Activated T-helper 2 cell treated with anti-CD3 and anti-CD28 coated beads, Interferon-gamma antibody, Interleukin-2, Interleukin-4, amounts not matched to agents 10 μg/mL and 5 μg/mL and 100 μg/mL, durations not matched to agents 14 hours and 24 hours and 36 hours (primary cell): ENCODE measurements at regions not wholly inside any gene's neighbourhood (a gene's known extent, or its start where the extent isn't known, plus 50 kb on each side); places are given as distances from the start of the nearest gene placed in this dataset.

Source experiments
- DNase-seq: peaks from one replicate; pipeline ENCODE4 v3.0.0; 2021; ENCODE audit warnings: low spot score
- H3K27ac Mint-ChIP-seq: one replicate; pipeline ENCODE4 v1.8.0; 2021; ENCODE audit warnings: mixed read lengths
- H3K27me3 Mint-ChIP-seq: one replicate; pipeline ENCODE4 v1.8.0; 2021; ENCODE audit warnings: low read depth, mixed read lengths
- H3K36me3 Mint-ChIP-seq: one replicate; pipeline ENCODE4 v1.8.0; 2021; ENCODE audit warnings: low read depth, mixed read lengths
- H3K4me1 Mint-ChIP-seq: one replicate; pipeline ENCODE4 v1.8.0; 2021; ENCODE audit warnings: low read depth, mixed read lengths
- H3K4me3 Mint-ChIP-seq: one replicate; pipeline ENCODE4 v1.8.0; 2021; ENCODE audit warnings: low read depth, mild to moderate bottlenecking, moderate library complexity, mixed read lengths
- H3K9me3 Mint-ChIP-seq: one replicate; pipeline ENCODE4 v1.8.0; 2021; ENCODE audit warnings: mixed read lengths
- intact Hi-C: fragments of 100-400 bp; cut with micrococcal nuclease; formaldehyde crosslinking; loops from one replicate; pipeline ENCODE4 v1.15.1; 2023

GRCh38 chr4:127559981-127560380 lies 72.8 kb upstream of the INTU start:
- H3K4me1 Mint-ChIP-seq: no peaks in the 10 kb centered on the region
- no peaks in the 10 kb centered on the region for H3K36me3 Mint-ChIP-seq
- no peak for DNase-seq
- intact Hi-C loops: no loop called here
- no peak overlapping the region for H3K4me3 Mint-ChIP-seq
- H3K27ac Mint-ChIP-seq: no peak overlapping the region
- H3K9me3 Mint-ChIP-seq: no peaks in the 10 kb centered on the region
- H3K27me3 Mint-ChIP-seq: no peaks in the 10 kb centered on the region

- intact Hi-C loops: no loop called here
Observed at GRCh38 chr4:127560755-127561154, 72.0 kb upstream of the INTU start.

GRCh38 chr4:127574643-127575042 lies 58.1 kb upstream of the INTU start:
- intact Hi-C loops: no loop called here
- Mint-ChIP-seq H3K27me3 (no peaks in the 10 kb centered on the region), H3K27ac (no peak overlapping the region), H3K36me3 (no peaks in the 10 kb centered on the region), H3K9me3 (no peaks in the 10 kb centered on the region), H3K4me1 (no peaks in the 10 kb centered on the region), H3K4me3 (no peak overlapping the region)
- no peak for DNase-seq

More at GRCh38 chr4:127560755-127561154, 72.0 kb upstream of the INTU start:
- Mint-ChIP-seq H3K27ac (no peak overlapping the region), H3K4me1 (no peaks in the 10 kb centered on the region), H3K4me3 (no peak overlapping the region), H3K9me3 (no peaks in the 10 kb centered on the region), H3K36me3 (no peaks in the 10 kb centered on the region), H3K27me3 (no peaks in the 10 kb centered on the region)
- DNase-seq: no peak

GRCh38 chr4:127575888-127576287 lies 56.9 kb upstream of the INTU start:
- no peaks in the 10 kb centered on the region for H3K36me3 Mint-ChIP-seq
- intact Hi-C loops: no loop called here
- DNase-seq: no peak
- no peaks in the 10 kb centered on the region for H3K9me3 Mint-ChIP-seq
- H3K4me3 Mint-ChIP-seq: no peak overlapping the region
- no peaks in the 10 kb centered on the region for H3K4me1 Mint-ChIP-seq
- no peaks in the 10 kb centered on the region for H3K27me3 Mint-ChIP-seq
- H3K27ac Mint-ChIP-seq: no peak overlapping the region

GRCh38 chr4:127578491-127578890 lies 54.3 kb upstream of the INTU start:
- H3K27me3 Mint-ChIP-seq: no peaks in the 10 kb centered on the region
- H3K9me3 Mint-ChIP-seq: no peaks in the 10 kb centered on the region
- no peak overlapping the region for H3K4me3 Mint-ChIP-seq
- no peak overlapping the region for H3K27ac Mint-ChIP-seq
- no peaks in the 10 kb centered on the region for H3K36me3 Mint-ChIP-seq
- DNase-seq: no peak
- H3K4me1 Mint-ChIP-seq: no peaks in the 10 kb centered on the region
- intact Hi-C loops: no loop called here

GRCh38 chr4:127578967-127579366 lies 53.8 kb upstream of the INTU start:
- no peak overlapping the region for H3K27ac Mint-ChIP-seq
- no peaks in the 10 kb centered on the region for H3K27me3 Mint-ChIP-seq
- H3K36me3 Mint-ChIP-seq: no peaks in the 10 kb centered on the region
- H3K4me1 Mint-ChIP-seq: no peaks in the 10 kb centered on the region
- H3K4me3 Mint-ChIP-seq: no peak overlapping the region
- no peak for DNase-seq
- intact Hi-C loops: no loop called here
- H3K9me3 Mint-ChIP-seq: no peaks in the 10 kb centered on the region

GRCh38 chr4:127579821-127580220 lies 52.9 kb upstream of the INTU start:
- DNase-seq: no peak
- no peaks in the 10 kb centered on the region for H3K27me3 Mint-ChIP-seq
- intact Hi-C loops: no loop called here
- H3K36me3 Mint-ChIP-seq: no peaks in the 10 kb centered on the region
- no peak overlapping the region for H3K4me3 Mint-ChIP-seq
- no peaks in the 10 kb centered on the region for H3K4me1 Mint-ChIP-seq
- H3K27ac Mint-ChIP-seq: no peak overlapping the region
- no peaks in the 10 kb centered on the region for H3K9me3 Mint-ChIP-seq

- Mint-ChIP-seq H3K4me3 (no peak overlapping the region), H3K27me3 (no peaks in the 10 kb centered on the region), H3K4me1 (no peaks in the 10 kb centered on the region), H3K9me3 (no peaks in the 10 kb centered on the region), H3K36me3 (no peaks in the 10 kb centered on the region), H3K27ac (no peak overlapping the region)
- no peak for DNase-seq
- intact Hi-C loops: no loop called here
Observed at GRCh38 chr4:127580300-127580699, 52.5 kb upstream of the INTU start.

- Mint-ChIP-seq H3K4me3 (no peak overlapping the region), H3K36me3 (no peaks in the 10 kb centered on the region), H3K9me3 (no peaks in the 10 kb centered on the region), H3K27ac (no peak overlapping the region), H3K27me3 (no peaks in the 10 kb centered on the region), H3K4me1 (no peaks in the 10 kb centered on the region)
- intact Hi-C loops: no loop called here
- DNase-seq: no peak
Observed at GRCh38 chr4:127580891-127581290, 51.9 kb upstream of the INTU start.
